H9 (cell line): ENCODE measurements at regions not wholly inside any gene's neighbourhood (a gene's known extent, or its start where the extent isn't known, plus 50 kb on each side); places are given as distances from the start of the nearest gene placed in this dataset.

Experiments used
- DNase-seq: peaks from one replicate; pipeline ENCODE4 v3.0.0-alpha.2; 2017
- H2AFZ ChIP-seq: one replicate; pipeline ENCODE4 v1.6.1; 2013; ENCODE audit warnings: mild to moderate bottlenecking, low read length, control low read depth, moderate library complexity
- H2AK5ac ChIP-seq: 2 replicates; pipeline ENCODE4 v1.6.1; 2013; ENCODE audit warnings: low read length, control low read depth, mixed read lengths; ENCODE audit not compliant: insufficient read length
- H2BK120ac ChIP-seq: one replicate; pipeline ENCODE4 v1.6.1; 2013; ENCODE audit warnings: low read depth, mild to moderate bottlenecking, low read length, control low read depth, inconsistent platforms; ENCODE audit not compliant: poor library complexity, severe bottlenecking
- H2BK12ac ChIP-seq: 2 replicates; pipeline ENCODE4 v1.6.1; 2013; ENCODE audit warnings: low read length, control low read depth, mixed read lengths, low read depth; ENCODE audit not compliant: insufficient read length
- H2BK15ac ChIP-seq: 2 replicates; pipeline ENCODE4 v1.6.1; 2013; ENCODE audit warnings: low read depth, low read length, control low read depth
- H2BK20ac ChIP-seq: one replicate; pipeline ENCODE4 v1.6.1; 2013; ENCODE audit warnings: low read depth, mild to moderate bottlenecking, low read length, control low read depth, inconsistent platforms; ENCODE audit not compliant: poor library complexity, severe bottlenecking
- H2BK5ac ChIP-seq: 2 replicates; pipeline ENCODE4 v1.6.1; 2013; ENCODE audit warnings: low read length, control low read depth, mixed read lengths; ENCODE audit not compliant: insufficient read length
- H3K14ac ChIP-seq: 2 replicates; pipeline ENCODE4 v1.6.1; 2013; ENCODE audit warnings: low read length, control low read depth; ENCODE audit not compliant: insufficient read depth
- H3K18ac ChIP-seq: 2 replicates; pipeline ENCODE4 v1.6.1; 2013; ENCODE audit warnings: low read depth, mild to moderate bottlenecking, mixed read lengths, low read length, control low read depth; ENCODE audit not compliant: insufficient read length
- H3K23ac ChIP-seq: 2 replicates; pipeline ENCODE4 v1.6.1; 2013; ENCODE audit warnings: low read length, control low read depth, mixed read lengths, low read depth; ENCODE audit not compliant: insufficient read length
- H3K23me2 ChIP-seq: 2 replicates; pipeline ENCODE4 v1.6.1; 2013; ENCODE audit warnings: low read depth, mild to moderate bottlenecking, mixed read lengths, low read length, control low read depth; ENCODE audit not compliant: insufficient read length, poor library complexity, severe bottlenecking
- H3K27ac ChIP-seq: 2 replicates; pipeline ENCODE4 v1.5.1; 2013; ENCODE audit warnings: low read length, control low read depth, mixed read lengths, low read depth; ENCODE audit not compliant: insufficient read length
- H3K27me3 ChIP-seq: 2 replicates; pipeline ENCODE4 v1.6.1; 2013; ENCODE audit warnings: low read length, control low read depth, inconsistent platforms; ENCODE audit not compliant: insufficient read depth
- H3K4ac ChIP-seq: 2 replicates; pipeline ENCODE4 v1.6.1; 2013; ENCODE audit warnings: low read depth, mild to moderate bottlenecking, control low read depth, inconsistent platforms, low read length, moderate library complexity
- H3K4me1 ChIP-seq: 2 replicates; pipeline ENCODE4 v1.6.1; 2013; ENCODE audit warnings: low read length, control low read depth, inconsistent platforms; ENCODE audit not compliant: insufficient read depth
- H3K4me2 ChIP-seq: 2 replicates; pipeline ENCODE4 v1.6.1; 2013; ENCODE audit warnings: low read length, control low read depth, mixed read lengths; ENCODE audit not compliant: insufficient read length, insufficient read depth
- H3K56ac ChIP-seq: 2 replicates; pipeline ENCODE4 v1.6.1; 2013; ENCODE audit warnings: low read depth, mild to moderate bottlenecking, mixed read lengths, low read length, control low read depth; ENCODE audit not compliant: insufficient read length
- H3K79me1 ChIP-seq: 2 replicates; pipeline ENCODE4 v1.6.1; 2013; ENCODE audit warnings: low read depth, mild to moderate bottlenecking, moderate library complexity, low read length, control low read depth, inconsistent platforms; ENCODE audit not compliant: insufficient read depth, poor library complexity, severe bottlenecking
- H3K79me2 ChIP-seq: 2 replicates; pipeline ENCODE4 v1.6.1; 2013; ENCODE audit warnings: low read length, control low read depth, inconsistent platforms; ENCODE audit not compliant: insufficient read depth
- H3K9ac ChIP-seq: 2 replicates; pipeline ENCODE4 v1.6.1; 2013; ENCODE audit warnings: low read length, control low read depth, mixed read lengths; ENCODE audit not compliant: insufficient read length; ENCODE audit errors: extremely low read depth
- H3K9me3 ChIP-seq: one replicate; pipeline ENCODE4 v1.6.1; 2013; ENCODE audit warnings: low read depth, low read length, inconsistent platforms; ENCODE audit not compliant: control insufficient read depth
- H3T11ph ChIP-seq: one replicate; pipeline ENCODE4 v1.6.1; 2013; ENCODE audit warnings: mild to moderate bottlenecking, low read length, control low read depth, inconsistent platforms
- H4K20me1 ChIP-seq: one replicate; pipeline ENCODE4 v1.6.1; 2013; ENCODE audit not compliant: control insufficient read depth, insufficient read length, insufficient read depth
- H4K5ac ChIP-seq: 2 replicates; pipeline ENCODE4 v1.6.1; 2013; ENCODE audit warnings: low read depth, mild to moderate bottlenecking, mixed read lengths, low read length, control low read depth; ENCODE audit not compliant: insufficient read length
- H4K8ac ChIP-seq: replicated peaks from 2 replicates; pipeline ENCODE4 v1.6.1; 2013; ENCODE audit warnings: low read length, control low read depth, mixed read lengths, low read depth; ENCODE audit not compliant: insufficient read length
- H4K91ac ChIP-seq: 2 replicates; pipeline ENCODE4 v1.6.1; 2013; ENCODE audit warnings: low read depth, mild to moderate bottlenecking, moderate library complexity, mixed read lengths, low read length, control low read depth; ENCODE audit not compliant: insufficient read length
- H3K27ac Mint-ChIP-seq, 3 experiments: 2 replicates in 2 of 3; 3 replicates in 1 of 3; pipeline ENCODE4 v1.8.0; 2020 to 2021; ENCODE audit warnings: mixed read lengths in 3 of 3, mild to moderate bottlenecking in 1 of 3, moderate library complexity in 1 of 3
- H3K27me3 Mint-ChIP-seq: 2 replicates; pipeline ENCODE4 v1.8.0; 2021; ENCODE audit warnings: low read depth, mild to moderate bottlenecking, moderate library complexity, mixed read lengths
- H3K36me3 Mint-ChIP-seq, 3 experiments: 2 replicates in 2 of 3; 3 replicates in 1 of 3; pipeline ENCODE4 v1.8.0; 2020 to 2021; ENCODE audit warnings: low read depth in 3 of 3, mixed read lengths in 3 of 3; ENCODE audit not compliant: insufficient read depth in 1 of 3
- H3K4me1 Mint-ChIP-seq, 2 experiments: 2 replicates each; pipeline ENCODE4 v1.8.0; 2020; ENCODE audit warnings: mixed read lengths in 2 of 2
- H3K4me3 Mint-ChIP-seq, 2 experiments: 2 replicates in 1 of 2; 3 replicates in 1 of 2; pipeline ENCODE4 v1.8.0; 2020 to 2021; ENCODE audit warnings: mild to moderate bottlenecking in 2 of 2, mixed read lengths in 2 of 2, moderate library complexity in 1 of 2
- H3K9me3 Mint-ChIP-seq, 2 experiments: 2 replicates in 1 of 2; 3 replicates in 1 of 2; pipeline ENCODE4 v1.8.0; 2020; ENCODE audit warnings: mild to moderate bottlenecking in 2 of 2, mixed read lengths in 2 of 2, moderate library complexity in 1 of 2
- CTCF ChIP-seq: fragments of 200-600 bp; sonication (generic); conservative IDR thresholded peaks from 3 replicates; pipeline ENCODE4 v1.8.0; 2021; ENCODE audit warnings: antibody characterized with exemption, mild to moderate bottlenecking
- WGBS: extraction: QIAGEN DNeasy Blood & Tissue Kit; methylation state at CpG from one replicate; pipeline ENCODE4 v1.1.7; 2013; ENCODE audit warnings: missing lambda C conversion rate, low lambda C conversion rate, mixed read lengths; ENCODE audit not compliant: insufficient read length; ENCODE audit errors: extremely low coverage; 5-methylcytosine and 5-hydroxymethylcytosine counted together

GRCh38 chr11:23181022-23181807 lies 320.9 kb upstream of the CCDC179 start:
- Histone ChIP-seq H2AK5ac (no peak overlapping the region), H3K27me3 (no peaks in the 10 kb centered on the region), H2BK12ac (no peak overlapping the region), H3K9me3 (no peaks in the 10 kb centered on the region), H2BK120ac (no peak overlapping the region), H2AFZ (no peak overlapping the region), H3K4ac (no peak overlapping the region), H3K27ac (no peak overlapping the region), H3T11ph (no peak overlapping the region), H3K4me1 (no peaks in the 10 kb centered on the region; the same call in 1 of the 2 replicates), H2BK20ac (no peak overlapping the region), H4K8ac (no peak overlapping the region), H2BK15ac (no peak overlapping the region), H3K9ac (no peak overlapping the region), H3K79me2 (no peaks in the 10 kb centered on the region), H3K4me2 (no peak overlapping the region), H2BK5ac (no peak overlapping the region), H4K20me1 (no peaks in the 10 kb centered on the region), H3K18ac (no peak overlapping the region), H3K14ac (no peak overlapping the region), H4K91ac (no peak overlapping the region), H3K79me1 (no peaks in the 10 kb centered on the region), H4K5ac (no peak overlapping the region), H3K56ac (no peak overlapping the region), H3K23ac (no peak overlapping the region), H3K23me2 (no peaks in the 10 kb centered on the region)
- Mint-ChIP-seq H3K36me3 (peaks cover 0 to 3% (median 0%) of the 10 kb centered on the region in 3 experiments; a peak in 1 of 7 replicates), H3K4me3 (no peak overlapping the region), H3K27ac (no peak overlapping the region), H3K9me3 (no peaks in the 10 kb centered on the region), H3K4me1 (peaks cover 11 to 22% of the 10 kb centered on the region in 2 experiments), H3K27me3 (no peaks in the 10 kb centered on the region)
- TF ChIP-seq CTCF = no peak
- no CpG with 5 or more reads among the region's 4 CpGs for WGBS
- no peak for DNase-seq
